Ishikawa (cell line): ENCODE measurements at regions not wholly inside any gene's neighbourhood (a gene's known extent, or its start where the extent isn't known, plus 50 kb on each side); places are given as distances from the start of the nearest gene placed in this dataset.

ENCODE experiments used
- CEBPB ChIP-seq: IDR thresholded peaks from 2 replicates; pipeline ENCODE4 v1.6.1; 2012
- CREB1 ChIP-seq: IDR thresholded peaks from 2 replicates; pipeline ENCODE4 v1.6.1; 2012; ENCODE audit warnings: low read depth
- EGR1 ChIP-seq: IDR thresholded peaks from 2 replicates; pipeline ENCODE4 v1.6.1; 2012
- EP300 ChIP-seq: IDR thresholded peaks from 2 replicates; pipeline ENCODE4 v1.6.1; 2012; ENCODE audit warnings: borderline replicate concordance
- FOXM1 ChIP-seq: IDR thresholded peaks from 2 replicates; pipeline ENCODE4 v1.6.1; 2012; ENCODE audit warnings: low read depth, borderline replicate concordance
- MAX ChIP-seq: IDR thresholded peaks from 2 replicates; pipeline ENCODE4 v1.6.1; 2012
- NFIC ChIP-seq: IDR thresholded peaks from 2 replicates; pipeline ENCODE4 v1.6.1; 2012
- RAD21 ChIP-seq: IDR thresholded peaks from 2 replicates; pipeline ENCODE4 v1.6.1; 2012; ENCODE audit warnings: low read depth
- REST ChIP-seq: IDR thresholded peaks from 2 replicates; pipeline ENCODE4 v1.6.1; 2012; ENCODE audit warnings: low read depth, mild to moderate bottlenecking
- TAF1 ChIP-seq: IDR thresholded peaks from 2 replicates; pipeline ENCODE4 v1.6.1; 2012; ENCODE audit warnings: low read depth, mild to moderate bottlenecking
- TCF12 ChIP-seq: IDR thresholded peaks from 2 replicates; pipeline ENCODE4 v1.6.1; 2012; ENCODE audit warnings: low read depth
- TEAD4 ChIP-seq: IDR thresholded peaks from 2 replicates; pipeline ENCODE4 v1.6.1; 2012
- USF1 ChIP-seq: IDR thresholded peaks from 2 replicates; pipeline ENCODE4 v1.6.1; 2012
- YY1 ChIP-seq: IDR thresholded peaks from 2 replicates; pipeline ENCODE4 v1.6.1; 2012; ENCODE audit warnings: low read depth
- ZBTB7A ChIP-seq: IDR thresholded peaks from 2 replicates; pipeline ENCODE4 v1.6.1; 2012; ENCODE audit warnings: low read depth

- TF ChIP-seq FOXM1 (no peak), USF1 (no peak), CREB1 (no peak), TCF12 (no peak), EP300 (no peak), RAD21 (no peak), NFIC (no peak)
These were observed 100.2 kb downstream of the LMO4 start for GRCh38 chr1:87428883-87429282.

GRCh38 chr1:87432685-87433084 is 104.0 kb downstream of the LMO4 start:
- no peak for TF ChIP-seq CREB1
- TF ChIP-seq TCF12: no peak
- TF ChIP-seq EP300: no peak
- TF ChIP-seq RAD21: no peak
- TF ChIP-seq MAX: no peak
- no peak for TF ChIP-seq TAF1
- no peak for TF ChIP-seq EGR1
- no peak for TF ChIP-seq USF1
- no peak for TF ChIP-seq FOXM1
- TF ChIP-seq TEAD4: no peak
- no peak for TF ChIP-seq YY1
- no peak for TF ChIP-seq ZBTB7A
- no peak for TF ChIP-seq CEBPB
- no peak for TF ChIP-seq REST
- no peak for TF ChIP-seq NFIC

- TF ChIP-seq EGR1 (no peak), YY1 (no peak), TCF12 (no peak), TEAD4 (no peak), ZBTB7A (no peak), TAF1 (no peak), REST (no peak), CREB1 (no peak), RAD21 (no peak), NFIC (no peak), CEBPB (no peak), FOXM1 (no peak), USF1 (no peak), MAX (no peak), EP300 (no peak)
These were observed 106.8 kb downstream of the LMO4 start for GRCh38 chr1:87435484-87435883.

GRCh38 chr1:87436534-87436933 is 107.9 kb downstream of the LMO4 start:
- TF ChIP-seq TCF12 (no peak), USF1 (no peak), EGR1 (no peak), EP300 (no peak), CREB1 (no peak), RAD21 (no peak)

- TF ChIP-seq ZBTB7A: no peak
- TF ChIP-seq REST: no peak
- no peak for TF ChIP-seq FOXM1
- TF ChIP-seq MAX: no peak
- no peak for TF ChIP-seq EGR1
- TF ChIP-seq TCF12: no peak
- TF ChIP-seq TAF1: no peak
- no peak for TF ChIP-seq TEAD4
- no peak for TF ChIP-seq YY1
- TF ChIP-seq CREB1: no peak
- no peak for TF ChIP-seq EP300
- no peak for TF ChIP-seq NFIC
- no peak for TF ChIP-seq RAD21
- no peak for TF ChIP-seq CEBPB
- no peak for TF ChIP-seq USF1
These were observed 109.1 kb downstream of the LMO4 start for GRCh38 chr1:87437663-87438295.
